NCI-H128 (cell line): ENCODE measurements at regions not wholly inside any gene's neighbourhood (a gene's known extent, or its start where the extent isn't known, plus 50 kb on each side); places are given as distances from the start of the nearest gene placed in this dataset.

Experiments used
- DNase-seq: peaks from one replicate; lab custom pipeline; 2025; ENCODE audit not compliant: unreplicated experiment; lab: John Stamatoyannopoulos, UW

DNA sequence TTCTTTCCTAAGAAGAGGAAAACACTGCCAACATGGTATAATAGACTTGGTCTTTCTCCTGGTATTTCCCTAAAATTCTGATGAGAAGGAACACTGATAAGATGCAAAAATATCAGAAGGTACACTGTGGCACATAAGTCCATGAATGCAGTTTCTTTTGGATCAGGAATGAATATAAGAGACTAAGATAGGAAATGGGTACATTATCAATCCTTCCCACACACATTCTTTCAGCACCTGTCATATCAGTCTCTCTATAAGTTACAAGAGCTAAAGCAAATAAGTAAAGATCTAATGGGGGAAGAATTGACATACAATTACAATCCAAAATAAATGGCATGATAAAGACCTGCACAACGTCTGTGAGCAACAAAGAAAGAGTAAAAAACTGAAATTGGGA, 1101.0 kb downstream of the ROBO2 start:
- DNase-seq, result no peak

GRCh38 chr3:78141269-78141668, 1101.4 kb downstream of the ROBO2 start:
- no peak for DNase-seq

DNA sequence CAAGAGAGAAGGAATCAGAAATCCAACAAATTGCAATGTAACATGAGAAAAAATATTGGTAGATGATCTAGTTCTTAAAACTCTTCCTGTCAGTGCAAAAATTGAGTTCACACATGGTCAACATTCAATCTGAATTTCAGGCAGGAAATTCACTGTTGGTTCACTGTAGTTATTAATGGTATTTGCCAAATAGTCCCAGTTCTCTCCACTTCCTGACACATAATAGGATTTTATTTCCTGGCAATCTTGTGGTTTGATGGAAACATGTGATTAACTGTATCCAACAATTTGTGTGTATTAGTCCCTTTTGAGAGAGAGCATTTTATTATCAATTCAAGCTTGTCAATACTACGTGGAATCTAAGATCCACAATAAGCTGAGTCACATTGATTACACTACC, 1103.1 kb downstream of the ROBO2 start:
- no peak for DNase-seq

DNA sequence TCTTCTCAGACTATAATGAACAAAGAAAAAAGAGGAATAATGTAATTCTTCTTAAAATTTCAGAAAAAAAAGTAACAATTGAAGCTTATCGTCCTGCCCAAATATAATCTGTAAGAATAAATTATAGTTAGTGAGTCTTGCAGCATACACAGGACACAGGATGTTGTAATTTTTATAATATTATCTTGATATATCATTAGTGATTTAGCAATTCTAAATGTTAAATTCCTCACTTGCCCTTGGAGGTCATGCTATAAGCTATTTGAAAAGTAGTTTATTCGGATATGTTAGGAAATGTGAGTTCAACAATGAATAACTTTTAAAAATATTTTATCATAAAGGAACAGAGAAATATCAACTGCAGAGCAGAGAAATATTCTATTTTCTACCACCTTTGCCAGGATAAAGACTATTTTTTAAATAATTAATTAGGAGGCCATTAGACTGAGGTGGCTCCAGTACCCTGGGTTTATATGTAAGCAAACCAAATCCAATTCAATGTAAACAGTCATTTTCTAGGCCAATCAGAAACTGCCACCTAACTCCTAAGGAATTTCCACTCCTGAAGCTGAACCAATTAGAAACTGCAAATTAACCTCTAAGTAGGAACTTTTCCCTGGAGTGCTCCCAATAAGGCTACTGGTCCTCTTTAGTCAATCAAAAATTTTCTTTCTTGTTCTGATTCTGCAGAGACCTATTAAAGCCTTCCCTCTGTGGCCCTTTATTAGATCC, 1109.3 kb downstream of the ROBO2 start:
- no peak for DNase-seq

GRCh38 chr3:78153973-78154372, 1114.1 kb downstream of the ROBO2 start:
- DNase-seq, result no peak

GRCh38 chr3:78154521-78155186, 1114.8 kb downstream of the ROBO2 start:
- no peak for DNase-seq

GRCh38 chr3:78161736-78162135, 1121.8 kb downstream of the ROBO2 start:
- DNase-seq, result no peak

DNA sequence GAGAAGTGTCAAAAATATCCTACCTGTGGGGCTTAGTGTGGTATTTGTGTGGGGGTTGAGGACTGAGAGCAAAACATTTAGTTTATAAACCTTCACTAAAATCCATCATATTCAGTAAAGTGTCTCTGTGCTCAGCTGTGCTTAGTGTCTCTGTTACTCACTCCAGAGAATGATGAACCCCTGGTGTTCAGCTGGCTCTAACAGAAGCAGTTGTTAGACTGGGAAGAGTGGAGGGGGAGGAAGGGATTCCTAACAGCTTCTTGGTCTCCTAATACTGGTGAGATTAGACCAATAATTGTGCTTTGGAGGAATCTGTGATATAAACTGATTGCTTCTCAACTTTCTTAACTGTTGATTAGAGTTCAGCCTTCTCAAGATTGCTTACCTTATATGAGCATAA, 1123.5 kb downstream of the ROBO2 start:
- DNase-seq, result no peak

DNA sequence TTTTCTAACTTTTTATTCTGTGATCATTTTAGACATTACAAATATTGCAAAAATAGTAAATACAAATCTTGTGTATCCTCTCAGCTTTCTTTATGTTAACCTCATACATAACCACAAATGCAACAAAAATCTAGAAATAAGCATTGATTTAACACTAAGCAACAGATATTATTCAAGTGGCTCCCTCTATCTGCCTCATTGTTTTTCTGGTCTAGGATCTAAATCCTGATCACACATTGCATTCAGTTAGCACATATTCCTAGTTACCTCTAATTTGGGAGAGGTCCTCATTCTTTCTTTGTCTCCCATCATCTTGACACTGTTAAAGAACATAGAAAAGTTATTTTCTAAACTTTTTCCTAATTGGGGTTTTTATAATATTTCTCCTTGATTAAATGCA, 1126.0 kb downstream of the ROBO2 start:
- no peak for DNase-seq

GRCh38 chr3:78174821-78175220, 1134.9 kb downstream of the ROBO2 start:
- DNase-seq, result no peak

GRCh38 chr3:78176869-78177268, 1137.0 kb downstream of the ROBO2 start:
- no peak for DNase-seq

DNA sequence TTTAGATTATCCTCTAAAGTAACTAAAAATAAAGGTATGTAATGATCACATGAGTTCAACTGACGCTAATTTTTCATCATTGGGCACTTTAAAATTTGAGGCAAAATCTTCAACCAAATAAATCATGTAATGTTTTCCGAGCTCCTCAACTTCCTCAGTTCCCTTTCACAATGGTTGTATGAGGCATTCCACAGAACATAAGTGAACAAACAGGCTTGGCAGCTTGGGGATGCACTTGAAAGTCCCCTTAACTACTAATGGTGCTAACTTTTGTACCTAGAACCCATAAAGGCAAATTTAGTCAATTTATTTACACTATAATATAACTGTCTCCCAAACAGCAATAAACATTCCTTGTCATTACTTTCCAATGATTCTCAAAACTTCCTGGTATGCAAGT, 1137.9 kb downstream of the ROBO2 start:
- no peak for DNase-seq

GRCh38 chr3:78178209-78178608, 1138.3 kb downstream of the ROBO2 start:
- DNase-seq, result no peak

DNA sequence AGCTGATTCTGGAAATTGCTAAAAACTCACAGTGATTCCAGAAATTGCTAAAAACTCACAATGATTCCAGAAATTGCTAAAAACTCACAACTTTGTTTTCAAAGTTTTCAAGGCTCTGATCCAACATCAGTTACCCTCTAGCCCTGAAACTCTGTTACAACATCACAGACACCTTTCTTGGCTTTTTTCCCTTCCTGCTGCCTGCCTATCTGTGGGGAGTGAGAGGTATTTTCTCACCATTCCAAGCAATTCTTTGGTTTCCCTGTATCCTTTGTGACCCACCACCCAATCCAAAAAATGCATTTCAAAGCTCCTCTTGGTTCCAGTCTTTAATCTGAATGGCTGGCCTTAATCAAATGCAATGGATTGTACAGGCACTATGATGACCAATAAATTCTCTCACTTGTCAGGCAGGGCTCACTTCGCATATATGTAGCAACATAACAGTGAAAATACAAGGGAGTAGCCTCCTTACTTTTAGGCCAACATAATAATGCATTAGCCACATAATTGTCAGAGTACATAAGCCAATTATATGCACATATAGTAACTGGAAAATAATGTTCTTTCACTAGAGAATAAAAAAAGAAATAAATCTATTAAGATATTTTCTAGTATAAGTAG, 1139.0 kb downstream of the ROBO2 start:
- DNase-seq, result no peak

DNA sequence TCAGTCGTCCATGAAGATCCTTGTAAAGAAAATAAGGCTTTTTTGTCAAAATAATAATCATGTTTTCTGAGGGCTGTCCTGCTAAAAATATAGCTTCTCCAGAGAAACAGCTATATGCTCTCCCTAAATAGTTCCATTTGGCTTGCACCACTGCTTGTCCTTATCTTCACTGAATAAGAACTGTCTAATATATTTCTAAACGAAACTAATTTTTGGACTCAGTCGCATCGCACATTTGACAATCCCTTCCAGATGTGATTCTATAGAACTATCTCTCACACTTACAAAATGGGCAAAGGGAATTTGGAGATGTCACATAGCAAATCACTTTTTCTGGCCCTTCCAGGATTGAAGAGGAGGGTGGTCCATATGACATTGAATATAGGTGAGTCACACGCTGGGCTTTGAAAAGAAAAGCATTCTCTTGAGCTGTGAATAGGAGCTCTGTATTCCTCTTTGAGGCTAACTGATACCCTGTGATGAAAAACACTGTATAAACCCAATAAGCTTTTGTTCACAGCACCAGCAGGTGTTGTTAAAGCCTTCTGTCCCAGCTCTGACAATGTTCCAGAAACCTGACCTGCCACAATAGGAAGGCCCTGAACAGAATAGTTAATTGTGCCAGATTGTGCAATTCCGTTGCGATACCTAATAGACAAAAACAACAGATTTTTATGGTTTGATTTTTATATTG, 1144.2 kb downstream of the ROBO2 start:
- peak; percentile 37 for DNase-seq

DNA sequence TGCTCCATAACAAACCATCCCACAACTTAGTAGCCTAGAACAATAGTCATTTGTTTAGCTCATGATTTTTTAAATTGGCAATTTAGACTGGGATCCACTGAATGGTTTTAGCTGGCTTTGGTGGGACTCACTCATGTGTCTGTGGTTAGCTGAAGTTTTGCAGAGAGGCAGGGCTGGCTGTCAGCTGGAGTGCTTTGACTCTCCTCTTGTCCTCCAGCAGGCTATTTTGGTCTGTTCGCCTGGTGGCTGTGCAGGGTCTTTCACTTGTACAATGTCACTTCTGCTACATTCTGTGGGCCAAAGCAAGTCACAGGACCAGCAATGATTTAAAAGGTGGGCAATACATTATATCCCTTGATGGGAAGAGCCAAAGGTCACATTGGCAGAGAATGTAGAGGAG, 1146.5 kb downstream of the ROBO2 start:
- no peak for DNase-seq

GRCh38 chr3:78201091-78201490, 1161.2 kb downstream of the ROBO2 start:
- DNase-seq, result no peak

DNA sequence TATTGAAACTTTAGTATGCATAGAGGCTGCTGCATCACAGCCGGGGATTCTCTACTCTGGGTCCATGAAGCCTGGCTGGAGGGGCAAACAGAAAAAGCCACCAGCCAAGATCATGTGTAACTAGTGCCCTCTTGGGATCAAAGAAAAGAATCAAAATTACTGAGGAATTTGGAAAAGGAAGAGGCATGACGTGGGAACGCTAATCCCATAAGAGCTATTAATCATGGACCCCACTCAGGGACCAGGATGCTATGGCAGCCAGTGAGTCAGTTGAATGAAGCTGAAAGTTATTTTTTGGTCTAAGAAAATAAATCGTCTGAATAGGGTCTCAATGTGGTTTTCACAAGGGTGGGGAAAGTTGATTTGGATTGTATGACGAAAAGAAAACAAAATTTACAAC, 1165.1 kb downstream of the ROBO2 start:
- DNase-seq, result no peak

- no peak for DNase-seq
These were observed 1181.4 kb downstream of the ROBO2 start for GRCh38 chr3:78221300-78221699.

DNA sequence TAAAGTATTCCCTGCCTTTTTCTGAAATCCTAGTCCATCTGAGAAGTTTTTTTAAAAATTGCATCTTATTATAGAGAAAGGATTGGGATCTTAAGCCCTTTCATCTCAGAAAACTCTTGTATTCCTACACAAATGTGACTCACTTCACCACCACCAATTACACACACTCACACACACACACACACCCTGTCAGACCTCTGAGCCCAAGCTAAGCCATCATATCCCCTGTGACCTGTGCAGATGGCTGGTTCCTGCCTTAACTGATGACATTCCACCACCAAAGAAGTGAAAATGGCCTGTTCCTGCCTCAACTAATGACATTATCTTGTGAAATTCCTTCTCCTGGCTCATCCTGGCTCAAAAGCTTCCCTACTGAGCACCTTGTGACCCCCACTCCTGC, 1181.9 kb downstream of the ROBO2 start:
- no peak for DNase-seq

DNA sequence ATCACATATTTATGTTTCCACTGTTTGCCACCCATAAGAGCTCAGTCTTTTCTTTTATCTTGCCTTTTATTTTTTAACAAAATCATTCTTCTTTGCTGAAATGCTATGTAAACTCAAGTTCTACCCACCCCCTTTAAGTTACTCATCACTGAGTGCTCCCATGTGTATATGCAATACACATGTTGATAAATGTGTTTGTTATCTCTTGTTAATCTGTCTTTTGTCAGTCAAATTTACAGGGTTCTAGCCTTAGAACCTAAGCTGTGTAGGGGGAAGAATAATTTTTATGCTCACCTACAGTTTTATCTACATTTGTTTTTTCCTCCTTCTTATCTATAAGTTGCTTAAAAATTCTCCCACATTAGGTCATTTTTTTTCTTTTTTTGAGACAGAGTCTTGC, 1195.9 kb downstream of the ROBO2 start:
- DNase-seq, result no peak

- no peak for DNase-seq
These were observed 1198.9 kb downstream of the ROBO2 start for GRCh38 chr3:78238811-78239210.
